ENCODE measurements at regions not wholly inside any gene's neighbourhood (a gene's known extent, or its start where the extent isn't known, plus 50 kb on each side); places are given as distances from the start of the nearest gene placed in this dataset.
"Not testable (repeated sequence)": the region's sequence is repeated elsewhere in the genome, so short reads cannot be mapped to it uniquely, and the experiment has no call there.

DNA sequence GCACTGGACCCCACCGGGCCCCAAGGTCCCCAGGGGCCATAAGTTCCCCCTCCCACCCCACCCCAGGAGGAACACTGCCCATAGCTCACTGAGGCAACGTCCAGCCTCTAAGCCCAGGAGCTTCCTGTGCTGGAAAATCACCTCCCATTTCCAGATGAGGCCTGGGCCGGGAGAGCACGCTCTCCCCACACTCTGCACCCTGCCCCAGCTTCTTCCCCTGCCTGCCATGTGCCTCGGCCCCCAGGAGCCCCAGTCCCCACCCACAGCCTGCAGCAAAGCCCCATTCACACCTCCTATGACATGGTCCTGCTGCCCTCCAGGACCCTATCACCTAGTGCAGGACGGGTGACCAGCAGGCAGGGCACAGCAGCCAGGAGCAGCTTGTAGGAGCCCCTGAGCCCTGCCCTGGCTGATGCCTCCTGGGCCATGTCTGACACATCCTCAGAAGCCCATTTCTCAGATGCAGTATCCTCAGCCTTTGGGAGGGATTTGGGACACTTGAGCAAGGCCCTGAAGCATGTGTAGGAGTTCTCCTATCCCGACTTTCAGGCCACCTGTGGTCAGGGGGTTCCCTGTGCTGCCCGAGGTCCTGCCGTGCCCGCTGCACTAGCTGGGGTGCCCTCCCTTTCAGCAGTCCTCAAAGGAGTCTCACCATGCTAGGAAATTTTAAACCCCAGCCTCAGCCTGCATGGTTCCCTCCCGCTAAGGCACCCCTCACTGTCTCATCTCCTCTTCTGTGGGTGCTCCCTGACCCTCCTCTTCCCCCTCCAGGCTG is 119.4 kb upstream of the FOXD4L5 start:
- intact Hi-C loops (cut with DNase I): no loop called here
- ATAC-seq: no peak

GRCh38 chr9:65403721-65404120 is 118.7 kb upstream of the FOXD4L5 start:
- DNase-seq (ENCODE audit: missing footprints): no peak
- ATAC-seq: no peak

More for the DNA sequence above, 119.4 kb upstream of the FOXD4L5 start:
- no peak for DNase-seq (ENCODE audit: missing footprints)

GRCh38 chr9:65403072-65403471 is 118.1 kb upstream of the FOXD4L5 start:
- intact Hi-C loops (cut with DNase I); ATAC-seq; DNase-seq (ENCODE audit: missing footprints): not testable (repeated sequence)

More at GRCh38 chr9:65403721-65404120, 118.7 kb upstream of the FOXD4L5 start:
- intact Hi-C loops (cut with DNase I): no loop called here

- intact Hi-C loops (cut with DNase I); DNase-seq (ENCODE audit: missing footprints); ATAC-seq: not testable (repeated sequence)
Measured at GRCh38 chr9:65402206-65402870, 117.3 kb upstream of the FOXD4L5 start.

DNA sequence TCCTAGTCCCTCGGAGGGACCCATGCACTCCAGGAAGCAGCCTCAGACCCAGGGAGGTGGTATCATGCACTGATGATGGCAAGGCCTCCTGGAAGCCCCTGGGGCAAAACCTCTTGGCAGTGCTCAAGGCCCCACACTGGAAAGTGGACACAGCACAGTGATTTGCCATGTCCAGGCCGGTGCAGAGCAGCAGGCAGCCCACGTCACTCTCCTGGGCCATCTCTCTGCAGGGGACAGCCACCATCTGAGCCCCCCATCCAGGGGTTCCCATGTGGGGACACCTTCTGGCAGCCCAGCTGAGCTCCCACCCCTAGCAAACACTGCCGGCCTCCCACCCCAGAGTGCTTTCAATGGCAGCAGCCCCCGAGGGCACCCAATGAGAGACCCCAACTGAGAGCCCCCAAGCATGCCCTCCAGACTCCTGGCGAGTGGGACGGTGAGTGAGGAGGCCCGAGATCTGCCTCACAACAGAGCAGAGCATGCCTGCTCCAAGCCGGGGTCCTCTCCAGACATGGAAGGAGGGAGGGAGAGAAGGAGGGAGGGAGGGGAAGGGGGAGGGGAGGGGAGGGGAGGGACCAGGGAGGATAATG is 116.5 kb upstream of the FOXD4L5 start:
- ATAC-seq; DNase-seq (ENCODE audit: missing footprints); intact Hi-C loops (cut with DNase I): not testable (repeated sequence)

GRCh38 chr9:65400886-65401285 is 115.9 kb upstream of the FOXD4L5 start:
- intact Hi-C loops (cut with DNase I): no loop called here
- no peak for DNase-seq (ENCODE audit: missing footprints)
- no peak for ATAC-seq

- not testable (repeated sequence) for DNase-seq (ENCODE audit: missing footprints)
Measured at GRCh38 chr9:65397763-65398719, 113.0 kb upstream of the FOXD4L5 start.

DNA sequence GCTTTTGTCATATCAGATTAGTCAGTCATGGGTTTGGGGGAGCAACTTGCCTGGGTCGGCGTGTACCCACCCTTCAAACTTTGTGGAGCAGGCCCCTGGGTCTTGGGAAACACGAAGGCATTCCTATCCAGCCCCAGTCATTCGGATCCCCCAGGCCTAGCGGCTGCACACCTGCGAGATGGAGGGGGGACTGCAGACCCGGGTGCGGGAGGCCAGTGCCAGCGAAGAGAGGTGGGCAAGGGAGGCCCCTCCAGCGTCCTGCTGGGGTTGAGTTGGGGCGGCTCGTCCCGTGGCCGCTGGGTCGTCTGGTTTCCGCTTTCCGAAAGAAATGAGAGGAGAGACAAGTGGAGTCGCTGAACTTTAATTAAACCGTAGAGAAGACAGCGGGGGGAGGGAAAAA is 112.2 kb upstream of the FOXD4L5 start:
- DNase-seq (ENCODE audit: missing footprints); ATAC-seq; intact Hi-C loops (cut with DNase I): not testable (repeated sequence)

More at GRCh38 chr9:65397763-65398719, 113.0 kb upstream of the FOXD4L5 start:
- intact Hi-C loops (cut with DNase I); ATAC-seq: not testable (repeated sequence)

- ATAC-seq; DNase-seq (ENCODE audit: missing footprints); intact Hi-C loops (cut with DNase I): not testable (repeated sequence)
Measured at GRCh38 chr9:65396601-65397000, 111.6 kb upstream of the FOXD4L5 start.

DNA sequence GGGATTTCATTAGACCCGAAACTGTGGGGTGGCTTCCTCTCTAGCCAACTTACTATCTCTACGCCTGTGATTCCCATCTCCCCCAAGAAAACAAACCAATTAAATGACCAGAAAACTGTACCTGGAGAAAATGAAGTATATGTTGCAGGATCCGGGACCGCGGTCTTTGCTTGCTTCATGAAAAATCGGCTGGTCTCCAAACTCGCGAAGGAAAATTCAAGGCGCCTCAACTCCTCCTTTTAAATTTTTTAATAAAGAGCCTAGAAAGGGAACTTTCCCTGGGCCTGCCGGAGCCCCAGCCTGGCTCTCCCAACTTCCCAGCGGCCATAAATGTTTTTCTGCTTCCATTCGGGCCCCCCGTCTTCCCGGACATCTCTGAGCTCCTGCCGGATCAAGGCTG is 110.8 kb upstream of the FOXD4L5 start:
- intact Hi-C loops (cut with DNase I); ATAC-seq; DNase-seq (ENCODE audit: missing footprints): not testable (repeated sequence)

- DNase-seq (ENCODE audit: missing footprints); ATAC-seq; intact Hi-C loops (cut with DNase I): not testable (repeated sequence)
Measured at GRCh38 chr9:65395121-65395520, 110.1 kb upstream of the FOXD4L5 start.

- intact Hi-C loops (cut with DNase I); DNase-seq (ENCODE audit: missing footprints); ATAC-seq: not testable (repeated sequence)
Measured at GRCh38 chr9:65393111-65393810, 108.3 kb upstream of the FOXD4L5 start.

DNA sequence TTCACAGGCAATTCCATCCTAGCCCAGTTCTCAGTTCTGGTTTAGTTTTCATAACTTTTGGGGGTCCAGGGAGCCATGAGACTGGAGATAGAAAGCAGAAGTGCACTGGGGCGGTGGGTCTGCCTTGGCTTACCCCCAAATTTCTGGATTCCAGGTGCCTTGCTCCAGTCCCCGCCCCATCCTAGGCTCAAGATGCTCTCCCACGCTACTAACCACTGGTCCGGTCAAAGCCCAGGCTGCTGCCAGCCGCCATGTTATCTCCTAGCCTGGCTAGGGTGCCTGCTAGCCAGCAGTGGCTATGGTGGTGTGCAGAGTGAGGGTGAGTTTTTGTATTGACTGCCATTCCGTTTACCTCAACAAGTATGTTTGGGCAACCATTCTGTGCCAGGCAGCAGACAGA is 107.6 kb upstream of the FOXD4L5 start:
- intact Hi-C loops (cut with DNase I); ATAC-seq; DNase-seq (ENCODE audit: missing footprints): not testable (repeated sequence)

DNA sequence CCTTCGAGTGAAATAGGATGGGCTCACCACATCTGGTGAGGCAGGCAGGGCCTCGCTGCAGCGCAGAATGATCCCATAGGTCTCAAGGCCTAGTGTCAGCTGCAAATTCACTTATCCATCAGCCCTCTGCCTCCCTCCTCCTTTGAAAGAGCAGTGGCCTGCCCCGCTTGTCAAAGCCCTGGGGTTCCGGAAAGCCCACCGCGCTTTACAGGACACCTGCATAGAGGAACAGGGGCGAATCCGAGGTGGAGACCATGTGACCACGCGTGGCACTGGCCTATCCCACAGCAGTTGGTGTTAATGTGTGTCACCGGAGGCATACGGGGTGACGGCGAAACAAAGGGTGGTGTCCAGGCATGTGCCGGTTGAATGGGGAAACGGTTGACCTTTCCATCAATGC is 104.7 kb upstream of the FOXD4L5 start:
- intact Hi-C loops (cut with DNase I); ATAC-seq; DNase-seq (ENCODE audit: missing footprints): not testable (repeated sequence)

DNA sequence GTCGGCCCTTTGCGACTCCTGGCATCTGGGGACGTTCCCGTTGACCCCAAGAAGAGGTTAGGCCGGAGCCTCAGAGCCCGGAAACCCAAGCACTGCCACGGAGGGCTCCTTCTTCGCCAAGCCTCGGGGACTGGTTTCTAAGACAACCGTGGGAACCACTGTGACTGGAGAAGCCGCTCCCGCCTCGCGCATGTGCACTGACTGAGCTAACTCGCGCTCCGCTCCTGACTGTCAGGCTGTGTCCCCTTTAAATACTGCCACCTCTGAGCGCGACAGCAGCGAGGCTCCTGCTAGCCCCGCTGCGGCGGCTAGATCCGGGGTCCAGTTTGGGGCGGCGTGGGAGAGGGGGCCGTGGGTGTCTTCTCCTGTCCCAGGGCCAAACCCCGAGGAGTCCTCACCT is 104.2 kb upstream of the FOXD4L5 start:
- DNase-seq (ENCODE audit: missing footprints); intact Hi-C loops (cut with DNase I); ATAC-seq: not testable (repeated sequence)

GRCh38 chr9:65386699-65387098 is 101.7 kb upstream of the FOXD4L5 start:
- DNase-seq (ENCODE audit: missing footprints): peak; percentile 89
- intact Hi-C loops (cut with DNase I): not testable (repeated sequence)
- ATAC-seq: peak; percentile 50

GRCh38 chr9:65386191-65386590 is 101.2 kb upstream of the FOXD4L5 start:
- DNase-seq (ENCODE audit: missing footprints); intact Hi-C loops (cut with DNase I); ATAC-seq: not testable (repeated sequence)

GRCh38 chr9:65385655-65386024 is 100.6 kb upstream of the FOXD4L5 start:
- ATAC-seq; intact Hi-C loops (cut with DNase I); DNase-seq (ENCODE audit: missing footprints): not testable (repeated sequence)
